ENCODE measurements at regions not wholly inside any gene's neighbourhood (a gene's known extent, or its start where the extent isn't known, plus 50 kb on each side); places are given as distances from the start of the nearest gene placed in this dataset.

DNA sequence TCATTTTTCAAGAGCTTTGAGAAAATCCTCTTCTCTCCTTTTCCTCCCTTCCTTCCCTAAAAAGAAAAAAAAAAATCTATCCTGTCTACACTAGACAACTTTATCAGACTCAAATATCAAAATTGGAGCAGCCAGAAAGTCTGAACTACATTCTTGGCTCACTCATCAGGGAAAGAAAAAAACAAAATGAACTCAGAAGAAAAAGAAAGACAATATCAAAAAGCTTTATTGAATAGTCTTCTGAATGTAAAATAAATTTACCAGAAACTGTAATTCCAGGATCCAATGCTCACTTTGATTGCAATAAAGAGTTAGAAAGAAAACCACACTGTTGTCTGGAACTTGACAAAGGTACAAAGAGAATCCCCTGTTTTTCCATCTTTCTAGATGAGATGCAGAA lies 507.2 kb upstream of the MPDZ start:
- TF ChIP-seq, protein P1, sequence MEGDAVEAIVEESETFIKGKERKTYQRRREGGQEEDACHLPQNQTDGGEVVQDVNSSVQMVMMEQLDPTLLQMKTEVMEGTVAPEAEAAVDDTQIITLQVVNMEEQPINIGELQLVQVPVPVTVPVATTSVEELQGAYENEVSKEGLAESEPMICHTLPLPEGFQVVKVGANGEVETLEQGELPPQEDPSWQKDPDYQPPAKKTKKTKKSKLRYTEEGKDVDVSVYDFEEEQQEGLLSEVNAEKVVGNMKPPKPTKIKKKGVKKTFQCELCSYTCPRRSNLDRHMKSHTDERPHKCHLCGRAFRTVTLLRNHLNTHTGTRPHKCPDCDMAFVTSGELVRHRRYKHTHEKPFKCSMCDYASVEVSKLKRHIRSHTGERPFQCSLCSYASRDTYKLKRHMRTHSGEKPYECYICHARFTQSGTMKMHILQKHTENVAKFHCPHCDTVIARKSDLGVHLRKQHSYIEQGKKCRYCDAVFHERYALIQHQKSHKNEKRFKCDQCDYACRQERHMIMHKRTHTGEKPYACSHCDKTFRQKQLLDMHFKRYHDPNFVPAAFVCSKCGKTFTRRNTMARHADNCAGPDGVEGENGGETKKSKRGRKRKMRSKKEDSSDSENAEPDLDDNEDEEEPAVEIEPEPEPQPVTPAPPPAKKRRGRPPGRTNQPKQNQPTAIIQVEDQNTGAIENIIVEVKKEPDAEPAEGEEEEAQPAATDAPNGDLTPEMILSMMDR (optimal IDR thresholded peaks at IDR 0.05 in 1 of 3, IDR thresholded peaks at IDR 0.05 in 1 of 3, conservative IDR thresholded peaks at IDR 0.05 in 1 of 3; ENCODE audit: extremely low read depth in 1 of 3, insufficient read depth in 2 of 3, low read length in 3 of 3) = no peak
- TF ChIP-seq EZH2 (IDR thresholded peaks at IDR 0.05; ENCODE audit: low read length) = no peak

Data from keratinocyte (primary cell).